ENCODE measurements at regions not wholly inside any gene's neighbourhood (a gene's known extent, or its start where the extent isn't known, plus 50 kb on each side); places are given as distances from the start of the nearest gene placed in this dataset.

- TF ChIP-seq ZNF114 (CRISPR knock-in tag; IDR thresholded peaks at IDR 0.05) (no peak), STAT1 (IDR thresholded peaks at IDR 0.05; ENCODE audit: unreplicated experiment) (no peak), EZH2phosphoT487 (IDR thresholded peaks at IDR 0.05; ENCODE audit: unreplicated experiment) (no peak), CREB1 (CRISPR knock-in tag; IDR thresholded peaks at IDR 0.05; ENCODE audit: low read depth) (no peak), ZNF331 (CRISPR knock-in tag; IDR thresholded peaks at IDR 0.05; ENCODE audit: low read depth) (no peak), REST (IDR thresholded peaks at IDR 0.05; ENCODE audit: unreplicated experiment) (no peak), JUNB (IDR thresholded peaks at IDR 0.05; ENCODE audit: unreplicated experiment) (no peak), NANOG (IDR thresholded peaks at IDR 0.05; ENCODE audit: borderline replicate concordance) (no peak), EZH2 (IDR thresholded peaks at IDR 0.05; ENCODE audit: low read depth, unreplicated experiment) (no peak)
- TF ChIP-seq, protein P1, sequence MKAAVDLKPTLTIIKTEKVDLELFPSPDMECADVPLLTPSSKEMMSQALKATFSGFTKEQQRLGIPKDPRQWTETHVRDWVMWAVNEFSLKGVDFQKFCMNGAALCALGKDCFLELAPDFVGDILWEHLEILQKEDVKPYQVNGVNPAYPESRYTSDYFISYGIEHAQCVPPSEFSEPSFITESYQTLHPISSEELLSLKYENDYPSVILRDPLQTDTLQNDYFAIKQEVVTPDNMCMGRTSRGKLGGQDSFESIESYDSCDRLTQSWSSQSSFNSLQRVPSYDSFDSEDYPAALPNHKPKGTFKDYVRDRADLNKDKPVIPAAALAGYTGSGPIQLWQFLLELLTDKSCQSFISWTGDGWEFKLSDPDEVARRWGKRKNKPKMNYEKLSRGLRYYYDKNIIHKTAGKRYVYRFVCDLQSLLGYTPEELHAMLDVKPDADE (IDR thresholded peaks at IDR 0.05) = no peak
- Mint-ChIP-seq H3K27ac (no peak overlapping the region), H3K36me3 (ENCODE audit: low read depth) (peaks cover 4% of the 10 kb centered on the region; the same call in 2 of the 3 replicates), H3K4me1 (peaks cover 20% of the 10 kb centered on the region), H3K4me3 (no peak overlapping the region), H3K9me3 (peaks cover 9% of the 10 kb centered on the region; the same call in 2 of the 3 replicates), H3K27me3 (ENCODE audit: insufficient read depth, low read depth, poor library complexity) (peaks cover 5% of the 10 kb centered on the region)
- H3K4me3 ChIP-seq = no peak overlapping the region
- no peaks in the 10 kb centered on the region for H3K79me2 ChIP-seq (replicated peaks; ENCODE audit: insufficient read depth)
- H3K4me1 ChIP-seq (ENCODE audit: insufficient read depth) = no peaks in the 10 kb centered on the region
- H3K4me2 ChIP-seq = no peak overlapping the region
- H3K9me2 ChIP-seq (ENCODE audit: insufficient read depth) = no peaks in the 10 kb centered on the region
- no peaks in the 10 kb centered on the region for H3K27me3 ChIP-seq (ENCODE audit: insufficient read depth)
- H3K27ac ChIP-seq (ENCODE audit: low read depth) = no peak overlapping the region
- DNase-seq (ENCODE audit: low spot score) (no peak), ATAC-seq (no peak)
- H2AFZ ChIP-seq = no peak overlapping the region
- H3K36me3 ChIP-seq (ENCODE audit: insufficient read depth) = no peaks in the 10 kb centered on the region
- no peaks in the 10 kb centered on the region for H3F3A ChIP-seq (replicated peaks; ENCODE audit: low read depth)
- H4K20me1 ChIP-seq (replicated peaks; ENCODE audit: insufficient read depth) = no peaks in the 10 kb centered on the region
These were observed 372.5 kb downstream of the ARHGEF28 start for GRCh38 chr5:73998489-73998888.

- Mint-ChIP-seq H3K27me3 (ENCODE audit: insufficient read depth, low read depth, poor library complexity) (peaks cover 5% of the 10 kb centered on the region), H3K9me3 (peaks cover 11% of the 10 kb centered on the region; the same call in 2 of the 3 replicates), H3K27ac (no peak overlapping the region), H3K4me3 (no peak overlapping the region), H3K4me1 (peaks cover 23% of the 10 kb centered on the region), H3K36me3 (ENCODE audit: low read depth) (peaks cover 4% of the 10 kb centered on the region; the same call in 2 of the 3 replicates)
- Histone ChIP-seq H3K36me3 (ENCODE audit: insufficient read depth) (no peaks in the 10 kb centered on the region), H3K79me2 (replicated peaks; ENCODE audit: insufficient read depth) (no peaks in the 10 kb centered on the region), H3K27ac (ENCODE audit: low read depth) (no peak overlapping the region), H4K20me1 (replicated peaks; ENCODE audit: insufficient read depth) (no peaks in the 10 kb centered on the region), H2AFZ (no peak overlapping the region), H3K4me3 (no peak overlapping the region), H3K9me2 (ENCODE audit: insufficient read depth) (no peaks in the 10 kb centered on the region), H3K4me2 (no peak overlapping the region), H3K27me3 (ENCODE audit: insufficient read depth) (no peaks in the 10 kb centered on the region), H3K4me1 (ENCODE audit: insufficient read depth) (no peaks in the 10 kb centered on the region), H3F3A (replicated peaks; ENCODE audit: low read depth) (no peaks in the 10 kb centered on the region)
- DNase-seq (ENCODE audit: low spot score) (no peak), ATAC-seq (no peak)
- TF ChIP-seq ZNF331 (CRISPR knock-in tag; IDR thresholded peaks at IDR 0.05; ENCODE audit: low read depth) (no peak), POLR2AphosphoS5 (IDR thresholded peaks at IDR 0.05; ENCODE audit: low read depth) (no peak), REST (IDR thresholded peaks at IDR 0.05; ENCODE audit: unreplicated experiment) (no peak), EZH2phosphoT487 (IDR thresholded peaks at IDR 0.05; ENCODE audit: unreplicated experiment) (no peak)
- TF ChIP-seq, protein P1 (IDR thresholded peaks at IDR 0.05) = no peak
These were observed 372.0 kb downstream of the ARHGEF28 start for GRCh38 chr5:73997960-73998359.

All from GM23338 (cell line).